CD4-positive, alpha-beta T cell treated with Interleukin-6 at 100 ng/mL for 8 hours (primary cell): ENCODE measurements at regions not wholly inside any gene's neighbourhood (a gene's known extent, or its start where the extent isn't known, plus 50 kb on each side); places are given as distances from the start of the nearest gene placed in this dataset.
A peak's percentile ranks its signal among the peaks of the same experiment; 100 is the strongest.

Source experiments
- DNase-seq: peaks from one replicate; pipeline ENCODE4 v3.0.0-alpha.2; 2020; ENCODE audit warnings: mixed read lengths, low spot score

DNA sequence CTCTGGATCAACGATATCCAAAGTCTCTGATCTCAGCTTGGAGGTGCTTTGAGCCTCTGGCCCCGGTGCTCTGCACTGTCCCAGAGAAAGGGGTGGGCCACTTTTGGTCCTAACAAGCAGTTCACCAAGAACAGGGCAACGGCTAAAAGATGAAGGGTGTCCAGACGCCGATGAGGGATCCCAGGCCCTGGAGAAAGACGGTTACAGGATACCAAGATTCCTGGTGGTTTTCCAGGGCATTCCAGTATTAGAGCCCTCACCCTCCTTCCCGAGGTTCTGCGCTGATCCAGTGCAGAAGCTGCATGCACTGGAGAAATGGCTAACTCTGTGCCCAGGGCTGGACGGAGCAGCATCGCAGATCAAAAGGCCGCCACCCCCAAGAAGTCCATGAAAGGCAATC, 149.9 kb upstream of the IRF2BP2 start:
- no peak for DNase-seq

- DNase-seq, result peak; percentile 46
Observed at GRCh38 chr1:234758851-234759250, 148.9 kb upstream of the IRF2BP2 start.

- DNase-seq, result no peak
Observed at GRCh38 chr1:234756857-234757256, 146.9 kb upstream of the IRF2BP2 start.

DNA sequence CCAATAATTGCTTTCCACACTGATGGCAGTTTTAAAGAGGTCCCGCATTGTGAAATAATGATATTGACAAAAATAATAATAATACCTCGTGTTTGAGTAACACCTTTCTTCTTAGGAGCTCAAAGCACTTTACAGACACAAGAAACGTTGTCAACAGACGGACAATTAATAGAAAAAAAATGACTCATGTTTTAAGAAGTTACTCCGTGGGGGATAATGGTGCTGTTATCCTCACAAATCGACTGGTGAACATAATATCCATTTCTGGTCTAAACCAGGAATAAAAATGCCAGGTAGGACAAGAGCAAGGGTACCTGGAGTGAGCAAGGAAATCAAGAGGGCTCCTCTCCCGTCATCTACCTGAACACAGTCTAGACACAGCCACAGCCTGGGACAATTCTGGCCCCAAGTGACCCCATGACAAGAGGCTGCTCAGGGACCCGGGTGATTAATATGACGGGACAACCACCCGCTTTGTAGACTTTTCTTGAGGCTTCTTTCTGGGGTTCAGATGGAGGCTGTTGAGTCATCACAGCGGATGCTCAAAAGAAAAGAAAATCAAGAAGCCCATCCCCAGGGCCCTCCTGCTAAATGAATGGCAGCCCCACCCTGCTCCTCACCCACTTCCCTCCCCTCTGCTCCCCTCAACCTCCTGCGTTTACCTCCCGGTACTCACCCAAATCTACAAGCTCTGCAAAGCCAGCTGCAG, 146.2 kb upstream of the IRF2BP2 start:
- no peak for DNase-seq

DNA sequence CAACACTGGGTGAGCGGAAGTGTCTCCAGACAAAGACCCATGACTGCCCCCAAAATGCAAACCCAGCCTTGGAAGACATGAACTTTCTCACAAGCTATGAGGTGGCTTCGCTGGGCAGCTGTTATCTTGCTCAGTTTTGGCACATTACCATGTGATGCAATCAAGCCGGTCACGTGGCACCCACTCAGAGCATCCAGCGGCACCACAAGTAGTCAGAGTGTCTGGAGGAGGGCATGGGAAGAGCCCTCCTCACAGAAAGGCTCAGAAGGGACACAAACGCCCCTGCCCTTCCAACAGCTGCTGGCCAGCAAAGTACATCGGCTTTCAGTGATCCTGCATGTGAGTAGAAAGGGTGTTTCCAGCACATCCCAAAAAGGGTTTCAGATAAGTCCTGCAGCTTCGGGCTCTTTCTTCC, 145.5 kb upstream of the IRF2BP2 start:
- no peak for DNase-seq

DNA sequence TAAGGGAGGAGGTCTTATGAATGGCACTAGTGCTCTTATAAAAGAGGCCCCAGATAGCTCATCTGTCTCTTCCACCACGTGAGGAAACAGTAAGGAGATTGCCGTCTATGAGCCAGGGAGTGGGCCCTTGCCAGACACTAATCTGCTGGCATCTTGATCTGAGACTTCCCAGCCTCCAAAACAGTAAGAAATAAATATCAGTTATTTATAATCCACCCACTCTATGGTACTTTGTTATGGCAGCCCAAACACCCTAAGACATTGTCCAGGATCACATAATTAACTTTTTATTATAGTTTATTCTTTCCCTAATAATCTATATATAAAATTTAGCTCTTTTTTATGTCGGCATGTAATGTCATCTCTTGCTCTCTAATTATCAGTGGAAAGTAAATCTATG, 144.0 kb upstream of the IRF2BP2 start:
- DNase-seq, result no peak

GRCh38 chr1:234752927-234753326, 142.9 kb upstream of the IRF2BP2 start:
- DNase-seq, result no peak

DNA sequence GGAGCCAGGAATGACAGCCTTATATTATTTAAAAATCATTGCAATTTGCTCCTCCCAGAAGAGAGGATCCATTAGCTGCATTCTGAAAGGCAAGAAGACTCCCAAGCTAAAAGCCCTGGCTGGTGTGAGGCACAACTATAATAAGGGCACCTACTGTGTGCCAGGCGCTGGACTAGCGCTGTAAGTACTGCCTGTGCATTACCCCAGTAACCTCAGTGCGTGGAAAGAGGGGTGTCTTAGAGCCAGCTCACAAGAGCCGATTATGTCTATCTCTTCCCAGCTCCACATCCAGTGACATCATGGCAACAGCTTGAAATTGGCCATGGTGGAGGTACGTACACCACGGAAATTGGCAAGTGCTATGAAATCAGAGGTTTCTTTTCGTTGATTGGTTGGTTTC, 141.7 kb upstream of the IRF2BP2 start:
- no peak for DNase-seq

DNA sequence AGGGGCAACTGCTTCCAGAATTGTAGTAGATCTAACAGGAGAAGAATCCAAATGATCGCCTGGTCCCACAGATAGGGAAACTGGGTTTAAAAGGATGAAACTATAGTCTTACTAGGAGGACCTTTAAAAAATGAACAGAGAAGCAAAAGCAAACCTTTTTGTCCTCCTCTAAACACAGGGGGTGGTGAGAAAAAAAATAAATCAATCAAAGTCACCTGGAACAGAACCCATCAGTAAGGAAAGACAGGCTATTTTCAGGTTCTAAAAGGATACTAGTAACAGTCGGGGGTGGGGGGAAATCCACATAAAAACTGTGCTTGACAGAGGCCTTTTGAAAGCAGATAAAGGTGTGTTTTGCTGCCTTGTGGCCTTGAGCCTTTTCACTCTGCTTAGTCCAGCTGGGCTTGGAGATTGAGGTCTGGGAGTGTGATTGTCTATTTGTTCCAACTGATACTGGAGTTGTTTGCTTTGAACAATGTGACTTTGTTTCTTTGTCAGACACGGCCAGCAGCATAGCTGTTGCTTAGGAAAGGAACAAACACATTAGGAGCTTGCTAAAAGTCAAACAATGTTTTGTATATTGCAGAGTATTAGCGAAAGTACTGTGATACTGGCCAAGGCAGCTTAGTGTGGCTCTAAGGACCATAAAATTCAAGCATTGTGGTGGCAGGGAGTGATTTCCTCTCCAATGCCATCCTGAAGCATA, 141.1 kb upstream of the IRF2BP2 start:
- DNase-seq, result no peak

GRCh38 chr1:234748713-234749112, 138.7 kb upstream of the IRF2BP2 start:
- DNase-seq, result no peak

DNA sequence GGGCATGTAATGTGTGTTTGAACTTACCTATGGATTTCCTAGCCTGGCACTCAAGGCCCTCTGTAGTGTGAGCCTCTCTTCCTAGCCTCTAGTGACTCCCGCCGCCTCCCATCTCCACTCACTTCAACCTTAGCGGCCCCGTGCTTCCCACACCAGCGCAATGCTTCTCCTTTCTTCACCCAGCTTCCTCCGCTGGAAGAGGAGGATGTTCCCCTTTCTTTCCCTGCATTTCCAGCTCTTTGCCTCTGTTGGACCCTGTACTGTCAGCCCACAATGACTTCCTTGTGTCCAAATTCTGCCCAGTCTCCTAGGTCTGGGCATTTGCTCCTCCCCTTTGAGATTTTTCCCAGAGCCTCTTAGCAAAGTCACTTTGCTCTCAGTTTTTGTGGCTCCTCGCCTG, 138.1 kb upstream of the IRF2BP2 start:
- DNase-seq, result no peak

DNA sequence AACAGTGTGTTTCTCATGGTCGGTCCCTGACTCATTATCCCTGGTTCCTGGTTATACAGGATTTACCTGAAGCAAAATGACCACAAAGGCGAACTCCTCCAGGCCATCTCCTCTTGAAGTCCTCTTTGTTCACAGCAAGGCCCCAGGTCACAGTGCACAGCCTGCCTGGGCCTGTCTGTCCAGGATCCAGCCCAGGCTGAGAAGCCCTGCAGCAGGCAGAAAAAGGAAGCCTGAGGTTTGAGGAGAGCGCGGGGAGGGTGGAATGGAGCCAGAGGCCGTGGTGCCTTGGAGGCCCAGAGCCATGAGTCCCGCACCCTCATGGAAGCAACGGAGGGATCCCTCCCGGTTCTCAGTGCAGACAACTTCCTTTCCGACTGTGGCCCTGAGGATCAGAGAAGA, 136.8 kb upstream of the IRF2BP2 start:
- no peak for DNase-seq

DNA sequence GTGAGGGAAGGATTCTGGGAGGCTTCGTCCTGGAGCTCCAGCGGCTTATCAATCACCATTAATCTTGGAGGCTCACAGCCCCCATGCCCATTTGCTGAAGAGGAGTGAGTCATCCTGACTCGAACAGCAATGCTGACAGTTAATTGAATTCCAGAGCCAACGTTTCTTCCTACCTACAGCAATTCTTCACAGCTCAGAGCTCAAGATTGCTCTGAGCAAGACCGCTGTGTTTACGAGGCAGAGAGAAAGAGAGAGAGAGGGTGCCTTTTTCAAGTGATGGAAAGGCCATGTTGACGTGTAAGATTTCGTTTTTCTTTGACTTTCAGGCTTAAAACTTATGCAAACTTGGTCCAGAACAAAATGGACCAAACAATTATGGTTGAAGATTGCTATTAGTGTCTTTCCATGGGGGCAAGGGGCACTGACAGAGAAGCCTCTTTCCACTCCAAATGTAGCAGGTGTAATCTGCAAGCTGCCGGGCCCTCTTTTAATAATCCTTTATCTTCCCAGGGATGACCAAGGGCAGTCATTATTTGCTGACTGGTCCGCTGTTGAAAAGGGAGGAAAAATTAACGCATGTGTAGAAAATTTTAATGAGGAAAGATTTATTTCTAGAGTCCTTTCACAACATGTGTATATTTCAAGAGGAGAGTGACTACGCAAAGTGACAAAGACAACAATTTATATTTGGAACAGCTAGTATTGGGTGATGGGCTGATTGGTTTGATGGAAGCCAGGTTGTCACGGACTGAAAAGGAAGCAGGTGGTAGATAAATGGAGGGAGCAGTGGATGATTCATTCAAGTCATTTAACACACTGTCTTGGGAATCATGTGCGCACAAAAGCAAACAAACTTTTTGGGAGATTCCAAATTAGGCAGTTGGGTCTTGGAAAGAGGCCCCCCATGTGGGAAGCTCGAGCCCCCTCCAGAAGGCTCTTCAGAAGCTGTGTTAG, 136.1 kb upstream of the IRF2BP2 start:
- no peak for DNase-seq

GRCh38 chr1:234745276-234745675, 135.3 kb upstream of the IRF2BP2 start:
- no peak for DNase-seq

DNA sequence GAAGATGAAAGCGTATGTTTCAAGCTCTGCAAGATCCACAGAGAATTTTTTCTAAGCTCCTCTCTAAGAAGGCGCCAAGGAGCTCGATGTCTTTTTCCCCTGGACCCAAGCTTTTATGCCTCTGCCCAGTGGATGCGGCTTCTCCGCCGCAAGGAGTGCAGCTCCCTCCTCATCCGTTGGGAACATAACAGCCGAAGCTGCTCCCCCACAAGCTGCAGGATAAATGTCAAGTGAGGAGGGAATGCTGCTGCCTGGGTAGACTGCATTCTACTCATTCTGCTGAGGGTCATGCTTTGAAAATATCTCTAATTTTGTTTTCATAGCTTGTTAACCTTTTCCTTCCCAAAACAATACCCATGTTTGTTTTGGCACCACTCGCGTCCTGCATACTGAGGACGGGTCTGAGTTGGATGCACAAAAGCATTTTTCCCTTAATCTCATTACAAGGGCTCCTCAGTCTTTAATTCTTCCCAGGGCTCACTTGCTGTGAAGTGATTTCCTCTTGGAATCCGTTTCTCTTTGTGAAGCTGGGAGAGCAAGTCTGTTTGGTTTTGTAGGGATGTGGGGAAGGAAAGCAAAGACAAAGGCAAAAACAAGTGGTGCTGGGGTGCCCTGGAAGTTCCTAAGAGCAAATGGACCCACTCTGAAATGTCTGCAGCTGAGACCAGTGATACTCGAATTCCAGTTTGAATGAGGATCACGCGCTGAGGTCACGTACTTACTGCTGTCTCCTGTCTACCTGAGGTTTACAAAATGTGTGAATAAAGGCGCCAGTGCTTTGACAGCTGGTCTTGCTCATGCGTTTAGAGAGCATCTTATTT, 134.0 kb upstream of the IRF2BP2 start:
- DNase-seq, result no peak

DNA sequence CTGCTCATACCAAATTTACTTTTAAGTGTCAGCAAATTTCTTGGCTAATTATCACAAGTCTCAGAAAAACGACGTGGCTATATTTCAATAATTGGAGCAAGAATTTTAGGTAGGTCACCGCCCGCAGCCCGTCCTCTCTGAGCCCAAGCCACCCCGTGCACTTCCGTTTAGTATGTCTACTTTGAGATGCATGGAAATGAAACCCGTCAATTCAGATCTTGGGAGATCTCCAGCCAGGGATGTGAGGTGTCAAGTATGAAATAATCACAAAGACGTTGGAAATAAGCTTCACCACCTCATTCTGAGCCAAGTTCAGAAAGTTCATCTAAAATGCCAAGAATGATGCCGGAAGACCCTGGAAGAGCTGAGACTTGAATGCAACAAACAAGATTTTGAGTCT, 132.6 kb upstream of the IRF2BP2 start:
- no peak for DNase-seq

DNA sequence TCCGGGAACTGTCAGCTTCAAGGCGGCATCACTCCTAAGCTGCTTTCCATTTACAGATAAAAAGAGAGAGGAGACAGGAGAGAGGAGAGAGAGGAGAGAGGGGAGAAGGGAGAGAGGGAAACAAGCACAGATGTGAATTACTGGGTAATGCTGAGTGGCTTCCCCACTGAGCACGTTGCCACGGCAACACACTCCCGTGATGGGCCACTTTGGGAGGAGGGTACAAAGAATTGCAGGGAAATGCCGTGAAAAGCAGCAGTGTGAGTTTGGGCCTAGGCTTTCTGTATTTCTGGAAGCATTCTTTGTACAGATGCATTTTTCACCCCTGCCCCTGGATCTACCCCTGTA, 128.0 kb upstream of the IRF2BP2 start:
- DNase-seq, result no peak

DNA sequence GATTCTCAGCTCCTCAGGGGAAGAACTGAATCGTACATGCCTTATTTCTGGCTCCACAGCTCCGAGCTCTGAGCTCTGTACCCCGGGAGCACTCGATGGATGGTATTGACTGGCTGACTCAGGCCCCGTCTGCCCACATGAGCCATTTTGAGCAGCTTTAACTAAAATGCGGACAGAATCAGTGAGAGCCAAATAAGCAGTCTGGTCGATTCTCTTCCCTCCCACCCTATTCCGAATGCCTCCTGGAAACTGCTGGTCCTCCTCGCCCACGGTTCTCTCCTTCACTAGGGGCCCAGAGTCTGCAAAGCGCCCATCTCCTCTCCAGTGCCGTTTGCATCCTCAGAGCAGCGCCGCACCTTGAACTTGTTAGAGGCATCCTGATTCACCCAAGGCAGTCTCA, 125.9 kb upstream of the IRF2BP2 start:
- no peak for DNase-seq

DNA sequence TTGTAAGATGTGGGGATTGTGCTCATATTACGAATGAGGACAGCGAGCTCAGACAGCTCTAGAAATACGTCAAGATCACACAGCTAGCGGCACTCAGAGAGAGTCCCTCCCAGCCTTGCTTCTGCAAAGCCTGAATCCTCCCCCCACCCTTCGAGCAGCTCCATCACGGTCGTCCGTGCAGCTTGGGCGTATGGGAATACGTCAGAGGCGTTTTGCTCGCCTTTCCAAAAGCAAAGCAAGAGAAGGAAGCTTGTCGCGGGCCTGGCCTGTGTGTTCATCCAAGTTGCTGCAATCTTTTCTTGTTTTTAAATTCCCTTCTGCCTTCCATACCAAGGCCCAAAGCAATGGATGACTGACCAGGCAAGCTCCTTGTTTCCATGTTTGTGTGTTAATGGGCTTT, 125.5 kb upstream of the IRF2BP2 start:
- no peak for DNase-seq

DNA sequence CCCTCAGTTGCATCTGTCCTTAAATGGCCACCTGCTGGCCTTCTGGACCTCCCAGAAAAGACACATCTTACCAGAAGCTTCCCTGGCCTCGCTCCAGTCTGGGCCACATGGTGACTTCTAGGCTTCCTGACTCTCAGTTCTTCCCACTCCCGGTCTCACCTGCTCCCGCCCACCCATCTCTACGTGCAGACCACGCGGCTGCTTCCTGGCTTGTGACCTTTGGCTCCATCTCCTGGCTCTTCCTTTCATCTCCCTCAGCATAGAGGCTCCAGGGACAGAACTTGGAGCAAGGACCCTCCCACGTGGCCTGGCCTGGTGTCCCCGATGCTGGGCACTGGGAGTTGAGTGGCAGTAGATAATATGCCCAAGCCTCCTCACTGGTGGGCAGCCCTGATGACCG, 124.9 kb upstream of the IRF2BP2 start:
- DNase-seq, result no peak

DNA sequence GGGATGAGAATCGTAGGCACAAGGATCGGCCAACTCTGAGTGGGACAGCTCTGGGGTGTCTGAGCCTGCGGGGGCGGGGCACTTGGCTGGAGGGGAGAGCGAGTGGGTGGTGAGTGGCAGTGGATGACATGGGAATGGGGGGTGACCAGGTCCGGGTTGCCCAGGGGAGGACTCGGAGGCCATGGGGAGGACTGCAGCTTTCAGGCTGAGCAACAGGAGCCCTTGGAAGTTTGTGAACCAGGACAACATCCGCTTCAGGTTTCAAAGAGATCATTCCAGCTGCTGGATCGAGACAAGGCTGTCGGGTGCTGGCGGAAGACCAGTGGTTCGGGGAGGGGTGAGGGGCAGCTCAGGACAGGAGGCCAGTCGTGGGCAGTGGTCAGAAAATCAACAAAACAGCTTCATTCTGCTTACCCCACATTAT, 124.4 kb upstream of the IRF2BP2 start:
- no peak for DNase-seq

GRCh38 chr1:234733427-234733826, 123.4 kb upstream of the IRF2BP2 start:
- DNase-seq, result no peak
